WTC11 (cell line): ENCODE measurements at regions not wholly inside any gene's neighbourhood (a gene's known extent, or its start where the extent isn't known, plus 50 kb on each side); places are given as distances from the start of the nearest gene placed in this dataset.

Experiments used
- ATAC-seq: fragments of 200-7000 bp; cut with Tn5 transposase; 2 replicates; pipeline ENCODE4 v1.10.0; 2021; ENCODE audit warnings: mild to moderate bottlenecking, moderate library complexity
- CTCF ChIA-PET: fragments of 300-600 bp; sonication (Branson Sonifier 250); formaldehyde crosslinking; loops from one replicate; lab custom pipeline; 2021; ENCODE audit warnings: antibody characterized with exemption; lab: Charles Lee
- POLR2A ChIA-PET: fragments of 350-600 bp; sonication (Branson Sonifier 250); formaldehyde crosslinking; loops from one replicate; lab custom pipeline; 2021; ENCODE audit warnings: antibody characterized with exemption; lab: Charles Lee
- DNase-seq: peaks from one replicate; pipeline ENCODE4 v3.0.0; 2021; ENCODE audit warnings: low spot score
- H3K27ac Mint-ChIP-seq: 2 replicates; pipeline ENCODE4 v1.8.0; 2021; ENCODE audit warnings: mixed read lengths
- H3K27me3 Mint-ChIP-seq: 2 replicates; pipeline ENCODE4 v1.8.0; 2021; ENCODE audit warnings: low read depth, mild to moderate bottlenecking, moderate library complexity, mixed read lengths
- H3K36me3 Mint-ChIP-seq: 2 replicates; pipeline ENCODE4 v1.8.0; 2021; ENCODE audit warnings: mixed read lengths
- H3K4me1 Mint-ChIP-seq: 2 replicates; pipeline ENCODE4 v1.8.0; 2022; ENCODE audit warnings: mixed read lengths
- H3K4me3 Mint-ChIP-seq: 2 replicates; pipeline ENCODE4 v1.8.0; 2021; ENCODE audit warnings: mild to moderate bottlenecking, moderate library complexity, mixed read lengths
- H3K9me3 Mint-ChIP-seq: 2 replicates; pipeline ENCODE4 v1.8.0; 2021; ENCODE audit warnings: mixed read lengths
- ATF6 ChIP-seq: sonication (generic); formaldehyde crosslinking; IDR thresholded peaks from 2 replicates; pipeline ENCODE4 v1.8.1; 2023; ENCODE audit warnings: mild to moderate bottlenecking, missing genetic modification reagents
- CREB1 ChIP-seq: sonication (generic); formaldehyde crosslinking; IDR thresholded peaks from 2 replicates; pipeline ENCODE4 v1.8.0; 2023; ENCODE audit warnings: mild to moderate bottlenecking, missing genetic modification reagents
- CREM ChIP-seq: sonication (generic); formaldehyde crosslinking; IDR thresholded peaks from 2 replicates; pipeline ENCODE4 v1.8.1; 2022; ENCODE audit warnings: mild to moderate bottlenecking, missing genetic modification reagents, moderate library complexity
- GABPB1 ChIP-seq: sonication (generic); formaldehyde crosslinking; IDR thresholded peaks from 2 replicates; pipeline ENCODE4 v1.8.1; 2023; ENCODE audit warnings: mild to moderate bottlenecking, missing genetic modification reagents
- GRHL2 ChIP-seq: fragments of 250-450 bp; sonication (Bioruptor Pico); IDR thresholded peaks from 2 replicates; pipeline ENCODE4 v1.8.0; 2022; ENCODE audit warnings: mild to moderate bottlenecking, moderate library complexity; ENCODE audit not compliant: insufficient replicate concordance, severe bottlenecking
- GTF2I ChIP-seq: fragments of 250-450 bp; sonication (Bioruptor Pico); conservative IDR thresholded peaks from 2 replicates; pipeline ENCODE4 v1.4.0; 2021; ENCODE audit warnings: mild to moderate bottlenecking
- HMGXB4 ChIP-seq: sonication (generic); formaldehyde crosslinking; IDR thresholded peaks from 2 replicates; pipeline ENCODE4 v1.8.1; 2023; ENCODE audit warnings: mild to moderate bottlenecking, moderate library complexity, missing genetic modification reagents
- JUN ChIP-seq: sonication (generic); formaldehyde crosslinking; IDR thresholded peaks from 2 replicates; pipeline ENCODE4 v1.8.0; 2023; ENCODE audit warnings: mild to moderate bottlenecking, missing genetic modification reagents
- NFE2L1 ChIP-seq: sonication (generic); formaldehyde crosslinking; IDR thresholded peaks from 2 replicates; pipeline ENCODE4 v1.8.1; 2023; ENCODE audit warnings: missing genetic modification reagents
- NFYB ChIP-seq: sonication (generic); formaldehyde crosslinking; conservative IDR thresholded peaks from 2 replicates; pipeline ENCODE4 v1.8.0; 2022; ENCODE audit warnings: low read depth, missing genetic modification reagents
- NR1H2 ChIP-seq: sonication (generic); formaldehyde crosslinking; IDR thresholded peaks from 2 replicates; pipeline ENCODE4 v1.9.0; 2021; ENCODE audit warnings: mild to moderate bottlenecking, moderate library complexity, missing genetic modification reagents
- NR3C1 ChIP-seq: sonication (generic); formaldehyde crosslinking; conservative IDR thresholded peaks from 2 replicates; pipeline ENCODE4 v1.8.1; 2023; ENCODE audit warnings: low read depth, mild to moderate bottlenecking, missing genetic modification reagents
- SOX15 ChIP-seq: fragments of 250-450 bp; sonication (Bioruptor Pico); IDR thresholded peaks from 2 replicates; pipeline ENCODE4 v1.9.0; 2021; ENCODE audit warnings: mild to moderate bottlenecking
- TEAD1 ChIP-seq: sonication (generic); formaldehyde crosslinking; IDR thresholded peaks from 2 replicates; pipeline ENCODE4 v1.8.0; 2022; ENCODE audit warnings: mild to moderate bottlenecking, missing genetic modification reagents
- USF2 ChIP-seq: sonication (generic); formaldehyde crosslinking; IDR thresholded peaks from 2 replicates; pipeline ENCODE4 v1.8.1; 2023; ENCODE audit warnings: mild to moderate bottlenecking, missing genetic modification reagents, moderate library complexity
- ZNF219 ChIP-seq: sonication (generic); formaldehyde crosslinking; IDR thresholded peaks from 2 replicates; pipeline ENCODE4 v1.8.0; 2023; ENCODE audit warnings: missing genetic modification reagents, mild to moderate bottlenecking, borderline replicate concordance
- TF ChIP-seq, protein P1 (sequence below): fragments of 250-450 bp; sonication (Bioruptor Pico); conservative IDR thresholded peaks from 2 replicates; pipeline ENCODE4 v1.9.0; 2021; ENCODE audit warnings: mild to moderate bottlenecking
- TF ChIP-seq, protein P2 (sequence below): sonication (generic); formaldehyde crosslinking; IDR thresholded peaks from 2 replicates; pipeline ENCODE4 v1.8.0; 2023; ENCODE audit warnings: missing genetic modification reagents

GRCh38 chr2:19722531-19722971 is 179.2 kb downstream of the TTC32 start:
- Mint-ChIP-seq H3K9me3 (peaks cover 11% of the 10 kb centered on the region; the same call in 1 of the 2 replicates), H3K4me1 (no peaks in the 10 kb centered on the region), H3K36me3 (no peaks in the 10 kb centered on the region), H3K27ac (no peak overlapping the region), H3K4me3 (no peak overlapping the region), H3K27me3 (no peaks in the 10 kb centered on the region; the same call in 1 of the 2 replicates)
- no peak for DNase-seq
- ChIA-PET POLR2A (no interaction called here), CTCF (no interaction called here)
- no peak for ATAC-seq
- TF ChIP-seq NR3C1 (CRISPR knock-in tag) (no peak), SOX15 (no peak), NR1H2 (no peak), CREM (no peak), USF2 (CRISPR knock-in tag) (no peak), ATF6 (CRISPR knock-in tag) (no peak), NFE2L1 (no peak)
- TF ChIP-seq, protein P1, sequence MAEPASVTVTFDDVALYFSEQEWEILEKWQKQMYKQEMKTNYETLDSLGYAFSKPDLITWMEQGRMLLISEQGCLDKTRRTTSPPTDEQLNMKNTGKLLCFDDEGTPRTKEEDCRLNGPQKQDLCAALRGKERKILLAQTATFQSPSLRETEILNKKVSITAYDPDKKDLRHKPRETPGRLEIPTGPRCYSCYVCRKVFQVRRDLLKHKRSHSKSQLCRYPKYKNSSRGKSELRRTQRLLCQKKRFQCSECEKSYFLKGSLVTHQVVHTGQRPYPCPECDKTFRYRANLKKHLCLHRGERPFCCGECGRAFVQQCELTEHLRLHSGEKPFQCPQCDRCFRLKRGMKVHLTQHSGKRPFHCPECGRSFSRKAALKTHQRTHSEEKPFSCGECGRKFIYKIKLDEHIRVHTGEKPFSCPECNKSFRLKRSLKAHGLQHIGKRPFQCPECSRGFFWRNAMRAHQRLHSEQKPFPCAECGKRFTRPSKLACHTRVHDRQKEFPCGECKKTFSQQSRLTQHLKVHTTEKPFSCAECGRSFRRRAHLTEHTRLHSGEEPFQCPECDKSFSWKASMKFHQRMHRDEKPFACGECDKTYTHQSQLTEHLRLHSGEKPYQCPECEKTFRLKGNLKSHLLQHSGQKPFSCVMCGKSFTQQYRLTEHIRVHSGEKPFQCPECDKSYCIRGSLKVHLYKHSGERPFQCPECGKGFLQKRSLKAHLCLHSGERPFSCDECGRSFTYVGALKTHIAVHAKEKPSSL (CRISPR knock-in tag), result no peak

DNA sequence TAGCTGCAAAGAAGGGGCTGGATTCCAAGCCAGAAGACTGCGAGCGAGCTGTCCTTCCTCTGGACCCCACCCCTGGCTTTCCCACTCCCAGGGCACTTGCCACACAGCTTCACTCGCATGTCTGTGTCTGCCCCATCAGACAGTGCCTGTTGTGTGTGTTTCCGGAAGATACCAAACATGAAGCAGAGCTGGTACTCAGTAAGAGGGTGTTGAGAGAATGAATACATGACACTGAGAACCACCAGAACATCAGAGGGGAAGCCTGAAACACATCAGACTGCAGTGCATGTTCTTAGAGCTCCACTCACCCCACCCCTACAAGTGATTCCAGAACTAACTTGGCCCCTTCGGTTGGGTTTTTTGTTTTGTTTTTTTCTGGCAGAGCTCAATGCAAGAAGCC is 181.5 kb downstream of the TTC32 start:
- H3K4me3 Mint-ChIP-seq, result no peak overlapping the region
- no peaks in the 10 kb centered on the region for H3K36me3 Mint-ChIP-seq

DNA sequence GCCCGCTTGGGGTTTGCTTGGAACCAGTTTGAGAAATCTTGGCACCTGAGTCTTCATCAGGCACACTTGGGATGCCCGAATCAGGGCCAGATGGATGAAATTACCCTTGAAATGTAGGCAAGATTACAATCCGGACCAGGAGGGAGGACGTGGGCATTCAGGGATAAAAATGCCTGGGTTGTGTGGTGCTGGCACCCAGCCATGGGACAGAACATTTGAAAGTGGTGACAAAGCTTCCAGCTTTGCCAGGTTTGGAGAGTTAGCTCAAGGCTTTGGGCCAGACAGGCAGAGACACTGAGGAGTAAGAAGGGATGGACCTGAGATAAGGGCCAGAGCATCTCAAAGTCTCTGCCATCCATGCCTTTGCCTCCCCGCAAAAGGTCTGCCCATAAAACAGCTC is 182.2 kb downstream of the TTC32 start:
- no peaks in the 10 kb centered on the region for H3K36me3 Mint-ChIP-seq
- no peak for DNase-seq
- ATAC-seq, result no peak
- no peaks in the 10 kb centered on the region for H3K4me1 Mint-ChIP-seq
- peaks cover 3% of the 10 kb centered on the region; the same call in 1 of the 2 replicates for H3K9me3 Mint-ChIP-seq
- H3K27ac Mint-ChIP-seq, result no peak overlapping the region
- ChIA-PET POLR2A (no interaction called here), CTCF (interaction anchor here (1.7 kb wide), 1 partner anchor 27 kb away, joined by 5 read pairs; no protein-coding TSS in a partner anchor)
- TF ChIP-seq GRHL2 (no peak), GTF2I (CRISPR knock-in tag) (no peak), GABPB1 (CRISPR knock-in tag) (no peak)
- H3K27me3 Mint-ChIP-seq, result no peaks in the 10 kb centered on the region; the same call in 1 of the 2 replicates
- no peak overlapping the region for H3K4me3 Mint-ChIP-seq

More for the DNA sequence above, 181.5 kb downstream of the TTC32 start:
- Mint-ChIP-seq H3K27ac (no peak overlapping the region), H3K27me3 (no peaks in the 10 kb centered on the region; the same call in 1 of the 2 replicates), H3K9me3 (peaks cover 6% of the 10 kb centered on the region; the same call in 1 of the 2 replicates), H3K4me1 (no peaks in the 10 kb centered on the region)
- DNase-seq, result no peak
- ChIA-PET CTCF (interaction anchor here (1.7 kb wide), 1 partner anchor 26 kb away, joined by 5 read pairs; no protein-coding TSS in a partner anchor), POLR2A (no interaction called here)
- no peak for ATAC-seq
- TF ChIP-seq CREB1 (CRISPR knock-in tag) (no peak), JUN (no peak), GRHL2 (no peak), HMGXB4 (CRISPR knock-in tag) (no peak), SOX15 (no peak), NFYB (no peak), TEAD1 (no peak), ZNF219 (CRISPR knock-in tag) (no peak)
- TF ChIP-seq, protein P2, sequence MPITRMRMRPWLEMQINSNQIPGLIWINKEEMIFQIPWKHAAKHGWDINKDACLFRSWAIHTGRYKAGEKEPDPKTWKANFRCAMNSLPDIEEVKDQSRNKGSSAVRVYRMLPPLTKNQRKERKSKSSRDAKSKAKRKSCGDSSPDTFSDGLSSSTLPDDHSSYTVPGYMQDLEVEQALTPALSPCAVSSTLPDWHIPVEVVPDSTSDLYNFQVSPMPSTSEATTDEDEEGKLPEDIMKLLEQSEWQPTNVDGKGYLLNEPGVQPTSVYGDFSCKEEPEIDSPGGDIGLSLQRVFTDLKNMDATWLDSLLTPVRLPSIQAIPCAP (CRISPR knock-in tag), result no peak
